IPS DF 4.7 (cell line): ENCODE measurements at regions not wholly inside any gene's neighbourhood (a gene's known extent, or its start where the extent isn't known, plus 50 kb on each side); places are given as distances from the start of the nearest gene placed in this dataset.

ENCODE experiments used
- DNase-seq: peaks from one replicate; pipeline ENCODE4 v3.0.0-alpha.2; 2013; ENCODE audit warnings: low spot score; ENCODE audit errors: extremely low read depth

DNA sequence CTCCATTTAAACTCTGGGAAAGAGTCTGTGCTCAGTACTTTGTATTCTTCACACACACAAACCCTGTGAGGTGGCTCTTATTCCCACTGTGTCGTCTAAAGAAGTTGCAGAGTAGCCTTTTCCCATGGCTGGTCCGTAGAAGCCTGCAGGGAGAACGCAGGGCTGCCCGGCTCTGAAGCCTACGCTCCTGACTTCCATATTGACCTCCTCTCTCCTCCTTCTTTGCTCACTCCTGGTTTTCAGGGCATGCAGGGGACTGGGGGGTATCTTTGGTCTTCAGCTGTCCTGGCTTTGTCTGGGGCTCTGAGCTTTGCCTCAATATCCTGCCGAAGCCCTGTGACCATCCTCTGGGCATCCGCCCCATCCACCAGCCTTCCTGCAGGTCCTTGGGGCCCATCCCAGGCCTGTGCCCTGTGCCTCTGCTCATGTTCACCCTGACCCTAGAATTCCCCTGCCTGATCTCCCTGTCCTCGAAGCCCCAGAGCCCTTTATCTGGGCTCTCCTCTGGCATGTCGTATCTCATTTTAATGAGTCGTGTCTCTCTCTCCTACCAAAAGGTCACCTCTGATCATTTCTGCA is 83.8 kb upstream of the FSTL4 start:
- DNase-seq = no peak

DNA sequence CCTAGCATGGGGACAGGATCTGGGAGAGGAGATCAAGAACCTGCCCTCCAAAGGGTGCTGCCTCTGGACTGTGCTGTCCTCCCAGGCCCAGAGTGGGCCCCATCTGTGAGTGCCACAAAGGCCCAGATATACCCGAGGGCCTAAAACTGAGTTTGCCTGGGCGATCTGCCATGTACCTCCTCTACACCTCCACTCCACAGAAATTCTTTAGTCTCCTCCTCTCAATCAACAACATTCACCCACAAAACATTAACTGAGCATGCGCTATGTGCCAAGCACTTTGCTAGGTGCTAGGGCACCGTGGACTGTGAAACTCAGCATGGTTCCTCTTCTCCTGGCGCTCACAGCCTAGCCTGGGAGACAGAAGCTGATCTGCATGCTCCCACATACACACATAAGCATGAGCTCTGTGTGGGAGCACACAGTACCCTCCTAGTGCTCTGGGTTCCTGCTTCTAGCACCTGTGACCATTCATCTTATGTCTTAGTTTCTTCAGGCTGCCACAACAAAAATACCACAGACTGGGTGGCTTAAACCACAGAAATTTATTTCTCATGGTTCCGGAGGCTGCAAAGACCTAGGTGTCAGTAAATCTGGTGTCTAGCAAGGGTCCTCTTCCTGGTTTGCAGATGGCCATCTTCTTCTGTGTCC is 82.0 kb upstream of the FSTL4 start:
- no peak for DNase-seq

DNA sequence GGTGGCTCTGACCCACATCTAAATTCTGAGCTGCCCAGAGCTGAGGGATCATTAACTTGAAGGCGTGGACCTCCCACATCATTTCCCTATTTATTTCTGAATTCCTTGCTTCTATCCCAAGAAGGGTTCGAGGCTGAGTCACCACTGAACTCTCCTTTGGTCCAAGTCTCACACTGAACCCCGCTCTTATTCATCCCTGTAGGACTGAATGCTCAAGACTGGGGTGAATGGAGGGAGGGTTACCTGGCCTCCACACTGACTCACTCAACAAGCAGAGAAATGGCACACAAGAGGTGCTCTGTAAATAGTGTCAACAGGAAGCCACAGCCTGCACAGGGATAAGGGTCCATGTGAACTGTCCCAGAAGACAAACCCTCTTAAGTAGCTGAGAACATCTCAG is 79.1 kb upstream of the FSTL4 start:
- DNase-seq = no peak

DNA sequence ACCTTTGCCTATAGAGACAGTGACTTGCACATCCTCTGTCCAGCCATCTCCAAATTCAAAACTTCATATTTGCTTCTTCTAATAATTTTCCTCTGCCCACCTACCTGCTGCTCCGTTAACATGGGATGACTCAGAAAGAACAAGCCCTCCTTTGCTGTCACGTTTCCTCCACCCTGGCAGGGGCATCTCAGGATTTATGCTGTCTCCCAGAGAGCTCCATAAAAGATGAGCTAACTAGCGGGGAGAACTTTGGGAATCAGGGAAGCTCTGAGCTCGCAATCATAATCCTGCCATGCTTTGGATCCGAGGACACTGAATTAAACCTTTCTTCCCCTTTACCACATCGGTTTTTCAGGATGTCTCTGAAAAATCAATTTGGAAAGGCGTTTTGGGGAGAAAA is 78.4 kb upstream of the FSTL4 start:
- DNase-seq = no peak

DNA sequence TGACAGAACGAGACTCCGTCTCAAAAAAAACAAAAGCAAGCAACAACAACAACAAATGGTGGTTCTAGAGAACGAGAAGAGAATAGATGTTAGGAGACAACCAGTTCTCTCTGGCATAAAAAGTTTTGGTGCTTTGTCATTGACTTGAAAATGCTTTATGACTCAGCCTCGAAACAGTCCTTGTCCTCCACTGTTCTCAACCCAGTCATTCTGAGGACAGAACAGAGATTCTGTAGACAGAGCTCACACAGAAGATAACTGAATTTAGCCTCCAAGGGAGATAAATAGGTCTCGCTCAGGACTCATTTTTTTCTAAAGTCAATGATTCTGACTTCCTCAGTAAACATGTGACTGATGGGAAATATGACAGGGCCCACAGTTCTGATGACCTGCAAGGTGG is 76.0 kb upstream of the FSTL4 start:
- DNase-seq = no peak

DNA sequence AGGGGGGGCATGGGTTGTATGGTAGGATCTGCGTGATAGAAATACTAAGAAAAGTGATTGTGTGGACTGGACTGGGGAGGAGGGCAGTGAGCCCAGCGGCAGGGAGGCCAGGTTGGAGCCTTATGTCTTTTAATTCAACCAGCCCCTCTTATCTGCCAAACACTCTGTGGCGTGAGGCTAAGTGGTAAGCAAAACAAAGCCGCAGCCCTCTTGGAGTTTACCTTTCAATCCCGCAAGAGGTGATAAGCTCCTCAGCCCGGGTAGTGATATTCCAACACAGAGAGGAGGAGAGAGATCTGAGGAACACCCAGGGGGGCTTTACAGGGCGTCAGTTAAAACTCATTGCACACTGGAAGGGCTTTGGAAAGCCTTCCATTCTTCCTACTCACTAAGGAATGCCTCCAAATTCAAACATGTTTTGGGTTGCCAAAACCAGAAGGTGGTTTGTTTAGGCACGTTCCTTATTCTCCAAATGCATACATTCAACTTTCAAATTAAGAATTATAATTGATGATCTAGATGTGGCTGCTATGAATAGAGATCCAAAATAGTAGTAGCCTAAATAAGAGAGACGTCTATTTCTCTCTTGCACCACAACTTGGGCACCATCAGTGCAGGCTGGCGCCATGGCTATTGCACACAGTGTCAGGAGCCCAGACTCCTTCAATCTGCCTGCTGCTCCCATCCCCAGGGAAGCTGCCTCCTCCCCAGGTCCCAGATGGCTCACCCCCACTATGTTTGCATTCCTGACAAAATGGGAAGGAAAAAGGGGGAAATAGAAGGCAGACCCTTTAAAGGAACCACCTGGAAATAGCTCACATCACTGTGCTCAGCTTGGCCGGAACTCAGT is 75.1 kb upstream of the FSTL4 start:
- DNase-seq = no peak

DNA sequence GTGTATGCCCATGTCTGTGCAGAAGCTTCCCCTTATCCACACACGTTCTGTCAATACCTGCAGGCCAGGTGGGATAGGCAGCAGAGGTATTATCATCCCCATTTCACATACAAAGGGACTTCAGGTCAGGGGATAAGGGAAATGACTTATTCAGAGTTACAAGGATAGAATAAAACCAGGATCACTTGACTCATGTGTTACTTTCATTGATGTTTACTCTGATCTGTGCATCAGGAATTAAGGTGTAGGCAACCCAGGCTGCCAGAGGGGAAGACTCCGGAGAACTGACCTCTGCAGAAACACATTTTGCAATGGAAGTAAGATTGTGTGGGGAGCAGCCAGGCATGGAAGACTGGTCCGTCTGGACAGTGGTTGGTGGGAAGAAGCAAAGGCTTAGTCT is 74.2 kb upstream of the FSTL4 start:
- no peak for DNase-seq

DNA sequence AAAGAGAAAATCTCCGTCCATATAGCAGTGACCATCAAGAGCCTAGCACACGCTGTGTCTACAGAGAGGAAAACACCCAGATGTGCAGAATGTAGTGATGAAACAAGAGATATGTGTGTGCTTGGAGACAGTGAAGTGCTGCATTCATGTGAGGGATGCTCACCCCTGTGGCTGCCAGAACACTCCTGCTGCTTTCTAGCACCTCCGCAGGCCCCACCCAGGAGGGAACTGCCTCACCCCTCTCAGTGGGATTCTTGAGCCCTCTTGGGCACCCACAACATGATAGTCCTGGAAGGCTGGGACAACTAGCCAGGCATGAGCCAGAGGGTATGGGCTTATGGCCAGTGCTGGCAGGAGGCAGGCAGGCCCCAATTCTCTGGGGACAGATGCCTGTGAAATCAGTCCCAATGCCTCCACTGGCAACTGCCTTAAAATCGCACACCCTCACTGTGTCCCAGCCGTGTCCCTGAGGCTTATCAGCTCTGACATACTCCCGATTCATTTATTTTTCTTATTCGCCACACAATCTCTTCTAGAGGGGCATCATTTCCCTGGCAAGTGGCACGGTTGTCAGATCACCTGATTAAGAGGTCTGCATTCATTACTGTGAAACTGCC is 73.2 kb upstream of the FSTL4 start:
- no peak for DNase-seq

DNA sequence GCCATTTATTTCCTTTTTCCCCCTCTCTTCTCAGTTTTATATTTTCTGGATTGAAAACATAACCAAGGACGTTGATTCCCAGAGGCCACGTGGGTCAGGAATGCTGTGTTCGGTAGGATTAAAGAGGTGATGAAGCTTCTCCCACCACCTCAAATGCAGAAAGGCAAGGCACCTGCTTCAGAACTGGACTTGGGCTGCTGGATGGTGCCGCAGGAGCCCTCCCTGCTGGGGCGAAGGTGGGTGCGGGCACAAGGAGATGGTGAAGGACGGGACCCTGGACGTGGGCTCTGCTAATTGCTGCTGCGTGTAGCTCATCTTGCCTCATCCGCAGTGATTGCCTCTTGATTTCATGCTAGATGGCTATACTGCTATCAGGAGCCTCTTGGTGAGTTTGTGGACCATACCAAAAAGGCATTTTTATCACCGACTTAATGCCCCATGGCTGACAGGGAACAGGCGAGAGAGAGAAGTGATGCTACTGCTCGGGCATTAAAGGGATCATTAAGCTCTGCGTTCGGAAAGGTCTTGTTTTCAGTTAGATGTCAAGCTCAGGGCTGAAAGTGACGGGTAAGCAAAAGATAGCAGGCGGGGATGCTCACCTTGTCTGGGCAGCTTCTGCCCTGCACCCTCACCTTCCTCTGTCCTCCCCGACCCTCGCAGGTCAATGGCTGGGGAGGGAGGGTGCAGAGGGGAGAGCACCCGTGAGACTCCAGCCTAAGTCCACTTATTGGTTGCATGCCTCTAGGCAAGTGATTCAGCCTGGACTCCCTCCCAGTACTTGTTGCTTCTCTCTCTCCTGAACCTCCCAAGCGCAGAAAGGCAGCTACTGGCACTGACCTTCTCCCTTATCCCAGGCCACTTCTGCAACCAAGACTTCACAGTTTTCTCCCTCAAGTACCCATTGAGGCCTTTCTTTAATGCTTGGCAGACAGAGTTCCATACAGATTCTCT is 71.6 kb upstream of the FSTL4 start:
- DNase-seq = no peak

DNA sequence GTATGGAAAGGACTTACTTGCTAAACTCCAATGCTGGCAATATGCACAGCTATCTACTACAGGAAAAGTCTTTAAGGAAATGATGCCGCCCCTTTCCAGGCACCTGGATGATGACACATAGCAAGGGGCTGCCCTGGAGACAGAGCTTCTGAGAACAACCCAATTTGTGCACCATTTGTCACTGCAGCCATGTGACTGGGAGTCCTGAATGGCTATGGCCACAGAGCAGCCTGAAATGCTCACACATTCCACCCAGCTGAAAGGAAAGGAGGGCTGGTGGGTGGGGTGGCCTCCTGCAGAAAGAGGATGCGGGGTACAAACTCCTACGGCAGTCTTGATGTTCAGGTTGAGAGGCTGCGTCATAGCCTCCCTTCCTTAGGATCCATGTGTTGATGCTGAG is 70.1 kb upstream of the FSTL4 start:
- no peak for DNase-seq

DNA sequence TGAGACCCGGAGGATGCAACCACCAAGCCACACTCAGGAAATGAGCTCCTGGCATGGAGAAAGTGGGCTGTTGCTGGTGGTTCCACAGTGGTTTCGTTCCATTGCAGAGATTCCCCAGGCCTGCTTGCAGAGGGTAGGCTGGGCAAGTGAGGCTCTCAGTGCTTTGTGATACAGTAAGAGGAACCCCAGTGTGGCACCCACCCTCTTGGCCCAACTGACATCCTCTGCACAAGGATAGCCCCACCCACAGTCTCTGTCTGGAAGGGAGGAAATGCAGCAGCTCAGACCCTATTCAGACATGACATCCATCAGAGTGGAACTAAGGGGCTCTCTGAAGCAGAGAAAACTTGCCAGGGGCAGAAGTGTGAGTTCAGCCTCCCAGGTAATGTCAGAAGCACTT is 69.6 kb upstream of the FSTL4 start:
- no peak for DNase-seq

DNA sequence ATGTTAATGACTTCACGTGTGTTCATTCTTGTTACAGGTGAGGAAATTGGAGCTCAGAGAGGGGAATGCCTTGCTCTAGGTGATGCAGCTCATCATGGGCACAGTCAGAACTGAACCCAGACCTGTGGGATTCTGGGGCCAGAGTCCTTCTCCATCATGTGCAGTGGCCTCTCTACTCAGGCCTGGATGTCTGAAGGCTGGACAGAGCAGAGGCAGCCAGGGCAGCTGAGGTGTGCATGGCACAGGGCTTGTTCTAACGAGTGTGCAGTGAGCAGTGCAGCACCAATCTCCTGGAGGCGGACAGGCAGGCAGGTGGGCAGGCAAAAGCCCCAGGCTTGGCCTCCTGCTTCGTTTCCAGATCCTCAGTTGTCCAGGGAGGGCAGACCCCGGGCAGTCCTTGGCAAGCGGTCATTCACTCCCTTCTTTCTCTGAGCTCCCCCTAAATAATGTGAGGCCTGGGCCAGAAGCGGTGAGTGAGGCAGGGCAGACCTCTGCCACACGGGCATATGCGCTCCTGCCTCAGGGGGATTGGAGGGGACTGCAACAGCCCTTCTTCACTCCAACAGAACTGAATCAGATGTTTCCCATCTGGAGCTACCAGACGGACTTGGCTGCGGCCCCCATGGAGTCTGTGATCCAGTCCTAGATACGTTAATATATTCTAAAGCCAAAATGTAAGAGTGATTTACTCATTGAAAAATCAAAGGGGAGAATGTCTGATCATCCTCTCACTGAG is 68.7 kb upstream of the FSTL4 start:
- DNase-seq = no peak

DNA sequence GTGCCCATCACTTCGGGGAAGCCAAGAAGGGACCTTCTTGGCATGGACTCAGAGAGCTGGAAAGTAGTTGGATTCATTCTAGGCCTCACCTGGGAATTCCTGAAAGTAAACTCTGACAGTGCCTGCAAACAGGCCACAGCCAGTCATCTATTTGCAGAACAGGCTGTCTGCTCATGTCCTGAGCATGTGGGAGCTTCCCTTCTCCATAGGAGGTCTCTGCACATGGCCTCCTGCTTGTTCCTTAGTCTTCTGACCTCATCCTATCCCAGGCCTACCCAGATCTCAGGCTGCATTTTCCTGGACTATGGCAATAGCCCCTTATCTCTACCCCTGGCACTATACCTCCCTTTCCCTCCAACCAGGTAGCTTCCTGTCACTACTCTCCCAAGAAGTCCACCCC is 67.2 kb upstream of the FSTL4 start:
- no peak for DNase-seq

DNA sequence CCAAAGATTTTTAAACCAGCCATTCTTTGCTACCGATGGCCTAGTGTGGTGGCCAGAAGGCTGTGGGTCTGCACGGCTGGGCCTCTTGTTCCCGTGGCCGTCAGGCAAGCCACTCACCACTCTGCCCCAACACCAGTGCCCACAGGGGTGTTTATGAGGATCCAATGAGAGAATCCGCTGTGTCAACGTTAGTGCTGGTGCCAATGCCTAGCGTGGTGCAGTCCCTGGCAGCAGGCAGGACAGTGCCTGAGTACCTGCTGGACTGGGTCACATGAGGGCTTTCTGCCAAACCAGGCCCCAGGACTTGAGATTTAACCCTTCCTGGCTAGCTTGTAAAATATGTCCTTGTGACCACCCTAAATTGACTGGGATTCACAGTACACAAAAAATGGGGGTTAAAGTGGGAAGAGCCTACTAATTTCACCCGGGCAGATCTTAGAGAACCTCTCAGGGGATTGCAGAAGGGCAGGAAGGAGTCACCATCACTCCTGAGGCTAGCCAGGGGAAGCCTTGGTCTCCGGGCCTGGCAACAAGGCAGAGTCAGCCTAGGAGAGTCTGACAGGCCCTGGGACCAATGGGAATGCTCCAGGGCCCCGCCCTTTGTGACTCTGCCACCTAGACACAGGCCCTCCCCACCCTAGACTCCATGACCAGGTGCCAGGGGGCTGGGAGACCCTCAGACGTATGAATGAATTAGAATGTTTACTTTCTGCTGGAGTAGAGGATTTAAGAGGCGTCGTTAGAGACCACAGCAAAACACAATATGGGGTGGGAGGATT is 63.2 kb upstream of the FSTL4 start:
- DNase-seq = no peak

DNA sequence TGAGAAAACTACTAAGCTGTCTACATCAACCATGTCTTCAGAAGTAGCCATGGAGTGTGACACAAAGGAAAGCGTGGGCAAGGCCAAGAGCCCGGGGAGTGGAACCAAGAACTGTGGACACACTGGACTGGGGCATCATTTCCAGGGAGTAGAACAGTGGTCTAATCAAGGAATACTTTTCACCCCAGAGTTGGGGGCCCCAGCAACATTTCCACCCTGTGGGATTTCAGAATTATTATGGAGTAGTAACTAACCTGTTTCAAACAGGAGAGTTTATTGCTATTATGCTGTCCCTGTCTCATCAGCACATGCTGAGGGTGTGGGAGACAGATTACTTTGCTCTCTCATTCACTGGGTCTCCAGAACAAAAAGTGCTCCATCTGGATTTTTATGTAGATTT is 58.0 kb upstream of the FSTL4 start:
- DNase-seq = no peak

DNA sequence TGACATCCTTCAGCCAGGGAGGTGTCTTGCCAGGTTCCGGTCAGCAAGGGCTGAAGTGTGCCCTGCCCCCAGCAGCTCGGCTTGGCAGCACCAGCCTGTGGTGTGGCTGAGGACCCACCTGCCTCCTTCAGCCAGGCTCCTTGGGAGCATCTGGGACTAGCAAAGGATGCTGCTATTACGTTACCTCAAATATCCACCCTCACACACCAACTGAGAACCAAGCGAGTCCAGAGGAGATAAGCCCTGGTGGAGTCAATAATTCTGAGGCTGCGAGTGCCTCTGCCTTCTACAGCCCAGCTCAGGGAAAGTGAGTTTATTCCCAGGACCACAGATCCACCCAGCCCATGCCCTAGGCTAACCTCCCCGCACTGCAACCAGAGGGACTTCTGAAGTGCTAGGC is 57.1 kb upstream of the FSTL4 start:
- DNase-seq = no peak

DNA sequence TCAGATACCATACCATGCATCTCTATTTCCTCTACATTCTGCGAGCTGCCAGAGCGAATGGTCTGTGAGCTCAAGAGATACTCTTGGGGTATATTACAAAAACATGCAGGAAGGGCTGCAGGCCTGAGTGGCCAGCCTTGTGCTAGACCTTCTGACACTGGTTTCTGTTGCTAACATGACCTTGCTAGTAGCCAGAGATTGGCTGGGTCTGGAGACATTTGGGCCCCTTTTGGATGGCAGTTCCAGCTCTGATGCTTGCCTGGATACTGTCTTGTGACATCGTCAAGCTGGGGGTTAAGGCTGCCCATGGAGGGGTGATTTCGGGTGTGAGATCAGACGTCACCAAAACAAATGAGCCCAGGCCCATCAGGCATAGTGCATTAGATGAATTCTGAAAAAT is 56.1 kb upstream of the FSTL4 start:
- no peak for DNase-seq

DNA sequence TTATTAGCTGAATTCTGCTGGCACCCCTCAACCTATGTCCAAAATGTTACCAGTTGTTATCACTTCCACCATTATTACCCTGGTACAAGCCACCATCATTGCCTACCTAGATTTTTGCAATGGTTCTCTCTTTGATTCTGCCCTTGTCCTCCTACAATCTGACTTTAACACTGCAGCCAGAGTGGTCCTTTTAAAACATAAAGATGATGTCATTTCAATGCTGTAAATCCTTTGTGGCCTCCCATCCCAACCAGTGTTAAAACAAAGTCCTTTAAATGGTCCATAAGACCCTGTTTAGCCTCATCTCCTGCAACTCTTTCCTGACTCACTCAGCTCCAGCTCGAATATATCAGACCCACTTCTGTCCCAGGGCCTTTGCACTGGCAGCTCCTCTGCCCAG is 54.9 kb upstream of the FSTL4 start:
- no peak for DNase-seq

DNA sequence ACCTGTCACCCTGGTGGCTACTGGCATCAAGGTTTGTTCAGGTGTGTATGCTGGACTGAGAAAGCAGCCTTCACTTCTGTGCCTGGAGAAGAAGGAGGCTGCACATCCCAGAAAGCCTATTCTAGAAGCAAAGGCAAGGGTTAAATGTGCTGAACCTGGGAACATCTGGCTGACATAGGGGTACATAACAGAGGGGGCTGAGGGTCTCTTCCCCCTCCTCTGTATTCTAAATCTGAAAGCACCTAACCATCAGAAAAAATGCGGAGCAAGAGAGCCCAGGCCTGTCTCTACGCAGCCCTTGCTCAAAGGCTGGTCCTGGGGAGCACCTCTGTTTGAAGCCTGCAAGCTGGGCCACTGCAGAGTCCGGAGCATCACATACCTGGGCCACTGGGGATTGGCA is 53.2 kb upstream of the FSTL4 start:
- no peak for DNase-seq

DNA sequence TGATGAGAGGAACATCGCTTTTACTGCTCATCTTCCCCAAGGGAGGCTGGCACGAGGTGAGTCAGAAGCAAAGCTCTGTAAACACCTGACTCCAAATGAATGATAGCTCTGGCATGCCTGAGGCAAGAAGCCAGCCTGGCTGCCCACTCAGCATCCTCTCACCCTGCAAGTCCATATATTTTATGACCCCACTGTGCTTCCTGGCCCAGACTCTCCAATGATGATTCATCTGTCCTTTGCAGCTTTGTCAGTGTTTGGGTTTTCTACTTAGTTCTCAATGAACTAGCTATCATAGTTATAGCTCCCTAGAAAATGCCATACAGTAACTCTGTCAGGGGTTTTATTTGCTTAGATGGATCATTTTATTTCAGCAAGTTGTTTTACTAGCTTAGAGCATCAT is 52.1 kb upstream of the FSTL4 start:
- no peak for DNase-seq
